ENCODE measurements at regions not wholly inside any gene's neighbourhood (a gene's known extent, or its start where the extent isn't known, plus 50 kb on each side); places are given as distances from the start of the nearest gene placed in this dataset.

GRCh38 chr9:82458296-82458695, 469.7 kb downstream of the SPATA31D1 start:
- no peak for DNase-seq
- Histone ChIP-seq H3K27me3 (no peaks in the 10 kb centered on the region), H3K27ac (no peak overlapping the region), H3K36me3 (no peaks in the 10 kb centered on the region), H3K4me3 (no peak overlapping the region), H3K9me3 (peaks cover 0 to 4% (median 0%) of the 10 kb centered on the region in 11 donors), H3K4me1 (no peaks in the 10 kb centered on the region)
- 69 to 71% methylated on average over 2 of the region's 2 CpGs for WGBS, 2 donors
- intact Hi-C loops (cut with DNase I): no loop called here
- no peak for ATAC-seq
- TF ChIP-seq CTCF (IDR thresholded peaks at IDR 0.05): no peak

- peak in 3 of 8 donors; percentile 53 to 81 (median 77) for ATAC-seq
- Histone ChIP-seq H3K36me3 (no peaks in the 10 kb centered on the region), H3K4me3 (peak overlapping the region in 2 of 10 donors; percentile 1 to 8), H3K9me3 (no peaks in the 10 kb centered on the region), H3K27ac (no peak overlapping the region), H3K27me3 (no peaks in the 10 kb centered on the region), H3K4me1 (no peaks in the 10 kb centered on the region)
- DNase-seq: peak; percentile 11 to 15
- intact Hi-C loops (cut with DNase I): no loop called here
- WGBS, 2 donors: 57 to 71% methylated on average over 11 of the region's 11 CpGs
- TF ChIP-seq CTCF (IDR thresholded peaks at IDR 0.05): peak in 7 of 9 donors; percentile 28 to 49 (median 34)
These were observed 478.2 kb downstream of the SPATA31D1 start for GRCh38 chr9:82466616-82467260.

GRCh38 chr9:82467436-82467835, 478.9 kb downstream of the SPATA31D1 start:
- intact Hi-C loops (cut with DNase I): no loop called here
- TF ChIP-seq CTCF (IDR thresholded peaks at IDR 0.05): no peak
- H3K27ac ChIP-seq: no peak overlapping the region
- 70 to 72% methylated on average over 2 of the region's 2 CpGs for WGBS, 2 donors
- H3K27me3 ChIP-seq: no peaks in the 10 kb centered on the region
- no peak overlapping the region for H3K4me3 ChIP-seq
- DNase-seq (no peak), ATAC-seq (no peak)
- no peaks in the 10 kb centered on the region for H3K4me1 ChIP-seq
- H3K9me3 ChIP-seq: no peaks in the 10 kb centered on the region
- no peaks in the 10 kb centered on the region for H3K36me3 ChIP-seq

- no peak overlapping the region for H3K4me3 ChIP-seq
- intact Hi-C loops (cut with DNase I): no loop called here
- H3K27me3 ChIP-seq: no peaks in the 10 kb centered on the region
- H3K27ac ChIP-seq: no peak overlapping the region
- DNase-seq: no peak
- no peaks in the 10 kb centered on the region for H3K9me3 ChIP-seq
- no peaks in the 10 kb centered on the region for H3K36me3 ChIP-seq
- ATAC-seq: no peak
- no peak for TF ChIP-seq CTCF (IDR thresholded peaks at IDR 0.05)
- H3K4me1 ChIP-seq: no peaks in the 10 kb centered on the region
These were observed 485.7 kb downstream of the SPATA31D1 start for GRCh38 chr9:82474235-82474634.

Measured in heart right ventricle (tissue), 16 donors.